ENCODE measurements at regions not wholly inside any gene's neighbourhood (a gene's known extent, or its start where the extent isn't known, plus 50 kb on each side); places are given as distances from the start of the nearest gene placed in this dataset.

GRCh38 chr11:134911514-134912180 lies 499.6 kb upstream of the B3GAT1 start:
- Histone ChIP-seq H3K4me1 (ENCODE audit: control insufficient read depth, insufficient read depth, low read length) (0 out of 2 replicates have a peak, but pooled peaks cover 2% of the 10 kb centered on the region), H3K27ac (ENCODE audit: extremely low read depth, low read depth, low read length) (no peak overlapping the region), H3K9me3 (ENCODE audit: control insufficient read depth, insufficient read depth, low read depth, low read length) (no peaks in the 10 kb centered on the region), H3K4me3 (ENCODE audit: low read depth, low read length) (no peak overlapping the region), H3K36me3 (ENCODE audit: control insufficient read depth in 2 of 2, insufficient read depth in 1 of 2, low read length in 2 of 2) (no peaks in the 10 kb centered on the region)
- POLR2A ChIA-PET, result no interaction called here
- CTCF ChIA-PET, result interaction anchor here (1.3 kb wide), 1 partner anchor 164 kb away, joined by 7 read pairs; no protein-coding TSS in a partner anchor
- TF ChIP-seq ZNF366 (tag by site-specific recombination; conservative IDR thresholded peaks at IDR 0.05), result peak; percentile 29; the same call in 1 of the 2 replicates
- TF ChIP-seq ZNF404 (tag by site-specific recombination; IDR thresholded peaks at IDR 0.05), result no peak
- peak; percentile 75 for TF ChIP-seq ZBTB17 (tag by site-specific recombination; IDR thresholded peaks at IDR 0.05)
- 0 out of 2 replicates have a peak, but pooled peaks have one; percentile 14 for TF ChIP-seq ZNF692 (tag by site-specific recombination; IDR thresholded peaks at IDR 0.05)
- TF ChIP-seq ZFHX2 (tag by site-specific recombination; conservative IDR thresholded peaks at IDR 0.05), result peak; percentile 64
- no peak for TF ChIP-seq ZNF23 (tag by site-specific recombination; IDR thresholded peaks at IDR 0.05; ENCODE audit: borderline replicate concordance)
- peak; percentile 44; the same call in 1 of the 2 replicates for TF ChIP-seq KLF1 (tag by site-specific recombination; IDR thresholded peaks at IDR 0.05)
- TF ChIP-seq EGR2 (tag by site-specific recombination; IDR thresholded peaks at IDR 0.05; ENCODE audit: low read depth), result peak; percentile 65; the same call in 1 of the 2 replicates
- TF ChIP-seq ZNF600 (tag by site-specific recombination; IDR thresholded peaks at IDR 0.05), result peak; percentile 94

- POLR2A ChIA-PET, result no interaction called here
- H3K4me1 ChIP-seq (ENCODE audit: control insufficient read depth, insufficient read depth, low read length), result 0 out of 2 replicates have a peak, but pooled peaks cover 2% of the 10 kb centered on the region
- TF ChIP-seq PRDM2 (tag by site-specific recombination; IDR thresholded peaks at IDR 0.05; ENCODE audit: borderline replicate concordance) (no peak), ZBTB48 (tag by site-specific recombination; IDR thresholded peaks at IDR 0.05) (no peak), ZBTB11 (tag by site-specific recombination; conservative IDR thresholded peaks at IDR 0.05; ENCODE audit: low read depth) (no peak), ZNF623 (tag by site-specific recombination; IDR thresholded peaks at IDR 0.05) (no peak), GLI4 (tag by site-specific recombination; IDR thresholded peaks at IDR 0.05) (no peak), EGR2 (tag by site-specific recombination; IDR thresholded peaks at IDR 0.05; ENCODE audit: low read depth) (peak; percentile 87), ZNF362 (tag by site-specific recombination; IDR thresholded peaks at IDR 0.05) (no peak), ZNF341 (tag by site-specific recombination; IDR thresholded peaks at IDR 0.05; ENCODE audit: low read depth) (no peak), ZFHX2 (tag by site-specific recombination; conservative IDR thresholded peaks at IDR 0.05) (peak; percentile 56)
- no peaks in the 10 kb centered on the region for H3K9me3 ChIP-seq (ENCODE audit: control insufficient read depth, insufficient read depth, low read depth, low read length)
- H3K4me3 ChIP-seq (ENCODE audit: low read depth, low read length), result no peak overlapping the region
- H3K36me3 ChIP-seq (ENCODE audit: control insufficient read depth in 2 of 2, insufficient read depth in 1 of 2, low read length in 2 of 2), result no peaks in the 10 kb centered on the region
- no peak overlapping the region for H3K27ac ChIP-seq (ENCODE audit: extremely low read depth, low read depth, low read length)
- CTCF ChIA-PET, result interaction anchor here (0.6 kb wide), 1 partner anchor 18 kb away, joined by 4 read pairs; no protein-coding TSS in a partner anchor
Observed at GRCh38 chr11:134908583-134908982, 496.5 kb upstream of the B3GAT1 start.

Measured in HEK293 (cell line).